Activated CD4-positive, alpha-beta T cell treated with anti-CD3 and anti-CD28 coated beads for 36 hours (primary cell): ENCODE measurements at regions not wholly inside any gene's neighbourhood (a gene's known extent, or its start where the extent isn't known, plus 50 kb on each side); places are given as distances from the start of the nearest gene placed in this dataset.

Experiments used
- ATAC-seq: fragments of 200-7000 bp; cut with Tn5 transposase; one replicate; pipeline ENCODE4 v1.10.0; 2021; ENCODE audit warnings: mild to moderate bottlenecking, moderate library complexity
- CTCF ChIA-PET: fragments of 350-600 bp; sonication (Branson Sonifier 250); formaldehyde crosslinking; loops from one replicate; lab custom pipeline; 2021; ENCODE audit warnings: antibody characterized with exemption; lab: Charles Lee
- POLR2A ChIA-PET: fragments of 350-600 bp; sonication (Branson Sonifier 250); formaldehyde crosslinking; loops from one replicate; lab custom pipeline; 2021; ENCODE audit warnings: antibody characterized with exemption, inconsistent platforms; lab: Charles Lee
- DNase-seq: peaks from one replicate; pipeline ENCODE4 v3.0.0-alpha.2; 2020
- H3K27ac Mint-ChIP-seq: one replicate; pipeline ENCODE4 v1.8.0; 2021; ENCODE audit warnings: mixed read lengths
- H3K27me3 Mint-ChIP-seq: one replicate; pipeline ENCODE4 v1.8.0; 2021; ENCODE audit warnings: mixed read lengths
- H3K36me3 Mint-ChIP-seq: one replicate; pipeline ENCODE4 v1.8.0; 2021; ENCODE audit warnings: low read depth, mixed read lengths
- H3K4me1 Mint-ChIP-seq: one replicate; pipeline ENCODE4 v1.8.0; 2021; ENCODE audit warnings: mixed read lengths
- H3K4me3 Mint-ChIP-seq: one replicate; pipeline ENCODE4 v1.8.0; 2021; ENCODE audit warnings: mild to moderate bottlenecking, moderate library complexity, mixed read lengths
- H3K9me3 Mint-ChIP-seq: one replicate; pipeline ENCODE4 v1.8.0; 2021; ENCODE audit warnings: low read depth, mixed read lengths
- intact Hi-C, 2 experiments: fragments of 100-400 bp; cut with DNase I in 1 of 2; cut with micrococcal nuclease in 1 of 2; formaldehyde crosslinking; loops; one replicate each; pipeline versions ENCODE4 v1.14.2 to v1.15.1; 2022 to 2024; cut with DNase I, micrococcal nuclease

DNA sequence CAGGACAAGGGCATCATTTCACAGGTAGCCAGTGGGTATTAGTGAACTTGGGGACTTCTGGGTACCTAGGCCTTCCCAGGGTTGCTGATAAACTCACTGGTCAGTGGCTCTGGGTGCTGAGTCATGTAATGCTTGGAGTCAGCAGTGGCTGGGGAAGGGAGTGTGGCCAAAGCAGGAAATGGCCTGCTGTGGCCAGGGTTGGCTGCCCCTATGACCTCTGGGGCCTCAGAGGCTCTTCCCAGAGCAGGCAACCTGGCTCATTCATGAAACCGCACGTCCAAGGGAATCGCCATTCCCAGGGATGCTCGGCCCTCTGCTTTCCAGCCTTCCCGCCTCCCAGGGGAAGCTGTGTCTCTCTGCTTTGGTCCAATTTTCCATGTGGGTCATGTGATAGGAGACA is 294.9 kb downstream of the DYSF start:
- H3K4me1 Mint-ChIP-seq = no peaks in the 10 kb centered on the region
- H3K9me3 Mint-ChIP-seq = peaks cover 3% of the 10 kb centered on the region
- DNase-seq = no peak
- intact Hi-C loops = no loop called here
- H3K36me3 Mint-ChIP-seq = no peaks in the 10 kb centered on the region
- POLR2A ChIA-PET = no interaction called here
- H3K4me3 Mint-ChIP-seq = no peak overlapping the region
- CTCF ChIA-PET = no interaction called here
- no peak for ATAC-seq
- H3K27me3 Mint-ChIP-seq = peaks cover 5% of the 10 kb centered on the region
- no peak overlapping the region for H3K27ac Mint-ChIP-seq

DNA sequence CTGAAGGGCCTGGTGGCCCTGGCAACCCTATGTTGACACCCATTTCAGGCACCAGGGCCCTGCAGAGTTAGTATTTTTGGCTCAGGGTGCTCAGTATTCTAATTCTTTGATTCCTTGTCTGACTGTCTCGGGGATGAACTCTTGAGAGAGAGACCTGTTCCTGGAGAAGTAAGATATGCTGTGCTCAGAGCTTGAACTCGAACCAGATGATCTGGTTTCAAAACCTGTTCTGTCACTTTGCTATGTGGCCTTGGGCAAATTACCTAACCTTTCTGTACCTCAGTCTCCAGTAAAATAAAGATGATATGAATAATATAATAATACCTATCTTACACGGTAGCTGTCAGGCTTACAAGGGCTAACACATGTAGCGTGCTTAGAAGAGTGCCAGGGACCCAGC is 294.2 kb downstream of the DYSF start:
- Mint-ChIP-seq H3K4me3 (no peak overlapping the region), H3K4me1 (no peaks in the 10 kb centered on the region), H3K27me3 (peaks cover 5% of the 10 kb centered on the region), H3K36me3 (no peaks in the 10 kb centered on the region), H3K27ac (no peak overlapping the region), H3K9me3 (peaks cover 3% of the 10 kb centered on the region)
- POLR2A ChIA-PET = no interaction called here
- DNase-seq = no peak
- CTCF ChIA-PET = no interaction called here
- intact Hi-C loops = no loop called here
- no peak for ATAC-seq

DNA sequence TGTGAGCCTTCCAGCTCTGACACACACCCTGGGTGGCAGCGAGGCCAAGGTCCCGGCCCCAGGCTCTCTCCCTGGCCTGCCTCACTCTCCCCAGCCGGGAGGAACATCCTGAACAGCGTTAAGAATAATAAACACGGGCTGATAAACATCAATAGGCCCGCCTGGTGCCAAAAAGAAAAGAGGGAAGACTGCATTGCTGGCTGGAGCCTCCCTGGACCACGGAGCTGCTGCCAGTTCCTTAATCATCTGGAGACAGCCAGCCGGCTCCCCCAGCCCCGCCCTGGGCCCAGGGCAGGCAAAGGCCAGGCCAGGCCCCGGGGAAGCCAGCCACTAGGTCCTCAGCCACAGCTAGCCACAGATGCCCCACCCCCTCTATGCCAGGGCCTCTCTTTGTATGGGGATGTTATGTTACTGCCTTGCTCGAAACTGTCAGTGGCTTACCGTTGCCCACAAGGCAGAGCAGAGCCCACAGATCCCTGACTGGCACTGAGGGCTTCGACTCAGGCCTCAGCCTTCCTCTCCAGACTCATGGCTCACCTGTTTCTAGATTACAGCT is 293.7 kb downstream of the DYSF start:
- no peak for DNase-seq
- Mint-ChIP-seq H3K36me3 (no peaks in the 10 kb centered on the region), H3K4me3 (no peak overlapping the region), H3K4me1 (no peaks in the 10 kb centered on the region), H3K27me3 (peaks cover 5% of the 10 kb centered on the region), H3K9me3 (peaks cover 2% of the 10 kb centered on the region), H3K27ac (no peak overlapping the region)
- CTCF ChIA-PET = no interaction called here
- intact Hi-C loops = no loop called here
- POLR2A ChIA-PET = no interaction called here
- ATAC-seq = no peak

DNA sequence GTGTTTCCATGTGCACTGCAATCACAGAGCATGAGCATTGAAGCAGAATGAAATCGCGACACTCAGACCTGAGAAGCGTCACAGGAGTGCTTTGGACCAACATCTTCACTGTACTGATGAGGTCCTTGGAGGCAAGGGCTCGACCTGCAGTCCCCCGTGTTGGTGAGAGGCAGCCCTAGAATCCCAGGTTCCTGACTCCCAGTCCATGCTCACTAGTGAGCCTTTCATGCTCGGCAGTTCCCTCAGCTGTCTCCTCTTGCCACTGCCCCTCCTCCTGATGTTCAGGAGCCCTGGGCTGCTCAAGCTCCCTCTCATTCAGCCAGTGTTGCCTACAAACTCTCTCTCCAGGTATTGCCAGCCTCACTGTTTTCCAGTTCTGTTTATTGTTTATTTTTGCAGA is 291.4 kb downstream of the DYSF start:
- Mint-ChIP-seq H3K36me3 (no peaks in the 10 kb centered on the region), H3K9me3 (no peaks in the 10 kb centered on the region), H3K27ac (no peak overlapping the region), H3K27me3 (no peaks in the 10 kb centered on the region), H3K4me3 (no peak overlapping the region), H3K4me1 (no peaks in the 10 kb centered on the region)
- ChIA-PET POLR2A (no interaction called here), CTCF (no interaction called here)
- intact Hi-C loops = no loop called here
- no peak for ATAC-seq
- DNase-seq = no peak

DNA sequence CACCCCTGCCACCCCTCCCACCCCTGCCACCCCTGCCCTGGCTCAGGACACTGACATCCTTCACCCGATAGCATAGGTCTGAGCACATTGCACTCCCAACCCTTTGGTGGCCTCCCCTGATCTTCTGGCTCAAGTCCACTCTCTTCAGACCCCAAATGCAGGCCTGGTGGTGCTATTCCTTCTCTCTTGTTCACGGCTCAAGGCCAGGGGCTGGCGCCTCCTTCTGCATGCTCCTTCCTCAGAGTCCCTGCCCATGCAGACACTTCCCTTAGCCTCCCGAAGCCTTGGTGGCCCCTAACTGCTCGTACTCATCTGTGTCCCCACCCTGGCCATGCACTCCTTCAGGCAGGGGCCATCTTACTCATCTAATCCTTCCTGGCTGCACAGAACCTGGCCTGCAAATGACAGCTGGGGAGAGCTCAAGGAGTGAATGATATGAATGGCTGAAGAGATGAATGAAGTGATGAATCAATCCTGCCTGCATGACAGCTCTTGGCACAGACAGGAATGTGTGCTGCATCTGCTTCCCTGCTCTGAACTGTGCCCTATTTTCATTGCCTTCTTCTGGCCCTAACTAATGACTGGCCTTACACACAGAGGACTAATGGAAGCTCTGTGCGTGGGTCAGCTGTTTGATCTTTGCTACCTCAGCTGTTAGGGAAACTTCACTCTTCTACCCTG is 290.8 kb downstream of the DYSF start:
- intact Hi-C loops = no loop called here
- H3K27ac Mint-ChIP-seq = no peak overlapping the region
- POLR2A ChIA-PET = no interaction called here
- CTCF ChIA-PET = no interaction called here
- no peaks in the 10 kb centered on the region for H3K4me1 Mint-ChIP-seq
- H3K27me3 Mint-ChIP-seq = no peaks in the 10 kb centered on the region
- H3K4me3 Mint-ChIP-seq = no peak overlapping the region
- DNase-seq = no peak
- no peak for ATAC-seq
- no peaks in the 10 kb centered on the region for H3K36me3 Mint-ChIP-seq
- H3K9me3 Mint-ChIP-seq = no peaks in the 10 kb centered on the region

DNA sequence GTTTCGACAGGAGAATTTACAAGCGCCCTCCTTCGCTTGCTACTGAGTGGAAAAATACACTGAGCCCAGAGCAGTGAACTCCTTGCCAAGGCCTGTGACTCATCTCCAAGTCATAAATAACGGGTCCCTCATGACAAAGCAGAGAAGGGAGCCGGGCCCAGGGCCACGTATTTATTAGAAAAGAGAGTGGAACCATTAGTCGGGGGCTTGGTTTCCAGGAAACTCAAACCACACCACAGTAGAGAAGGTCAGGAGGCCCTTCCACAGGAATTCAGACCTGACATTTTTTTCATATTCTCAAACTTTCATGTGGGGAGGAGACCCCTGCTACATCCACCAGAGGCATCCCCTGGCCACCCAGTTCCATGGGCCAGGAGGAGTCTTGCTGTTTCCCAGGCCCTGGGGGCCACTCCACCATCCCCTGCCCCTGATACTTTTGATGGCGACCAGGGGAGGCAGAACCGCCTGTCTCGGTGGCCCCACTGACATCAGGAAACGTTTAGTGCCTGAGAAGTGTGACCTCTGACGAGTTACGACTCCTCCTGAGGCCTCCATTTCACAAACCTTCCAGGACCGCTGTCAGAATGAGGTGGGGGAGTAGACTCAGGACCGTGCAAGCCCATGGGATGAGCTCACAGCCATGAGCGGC is 289.7 kb downstream of the DYSF start:
- H3K9me3 Mint-ChIP-seq = peaks cover 4% of the 10 kb centered on the region
- ATAC-seq (no peak), DNase-seq (no peak)
- no peak overlapping the region for H3K27ac Mint-ChIP-seq
- H3K4me3 Mint-ChIP-seq = no peak overlapping the region
- POLR2A ChIA-PET = no interaction called here
- H3K36me3 Mint-ChIP-seq = no peaks in the 10 kb centered on the region
- no peaks in the 10 kb centered on the region for H3K27me3 Mint-ChIP-seq
- CTCF ChIA-PET = no interaction called here
- intact Hi-C loops = no loop called here
- H3K4me1 Mint-ChIP-seq = no peaks in the 10 kb centered on the region

DNA sequence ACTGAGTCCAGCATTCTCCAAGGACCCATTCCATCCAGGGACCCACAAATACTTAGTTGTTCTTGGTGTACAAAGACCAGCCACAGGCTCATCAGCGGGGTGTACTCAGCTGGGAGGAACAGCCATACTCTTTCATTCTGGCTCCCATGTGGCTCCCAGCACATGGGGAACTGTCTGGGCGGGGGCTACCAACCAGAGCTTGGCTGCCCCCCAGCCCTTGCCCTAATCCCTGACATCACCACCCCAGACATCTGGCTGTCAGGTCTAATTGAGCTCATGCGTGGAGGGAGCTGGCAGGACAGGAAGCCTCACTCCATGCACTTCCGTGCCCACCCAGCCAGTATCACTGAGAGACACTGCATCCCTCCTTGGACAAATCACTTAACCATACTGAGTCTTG is 283.6 kb downstream of the DYSF start:
- DNase-seq (no peak), ATAC-seq (no peak)
- Mint-ChIP-seq H3K4me3 (no peak overlapping the region), H3K9me3 (peaks cover 4% of the 10 kb centered on the region), H3K36me3 (no peaks in the 10 kb centered on the region), H3K27me3 (peaks cover 12% of the 10 kb centered on the region), H3K4me1 (no peaks in the 10 kb centered on the region), H3K27ac (no peak overlapping the region)
- ChIA-PET CTCF (interaction anchor here (0.7 kb wide), 1 partner anchor 33 kb away, joined by 4 read pairs; no protein-coding TSS in a partner anchor), POLR2A (no interaction called here)
- intact Hi-C loops = no loop called here

DNA sequence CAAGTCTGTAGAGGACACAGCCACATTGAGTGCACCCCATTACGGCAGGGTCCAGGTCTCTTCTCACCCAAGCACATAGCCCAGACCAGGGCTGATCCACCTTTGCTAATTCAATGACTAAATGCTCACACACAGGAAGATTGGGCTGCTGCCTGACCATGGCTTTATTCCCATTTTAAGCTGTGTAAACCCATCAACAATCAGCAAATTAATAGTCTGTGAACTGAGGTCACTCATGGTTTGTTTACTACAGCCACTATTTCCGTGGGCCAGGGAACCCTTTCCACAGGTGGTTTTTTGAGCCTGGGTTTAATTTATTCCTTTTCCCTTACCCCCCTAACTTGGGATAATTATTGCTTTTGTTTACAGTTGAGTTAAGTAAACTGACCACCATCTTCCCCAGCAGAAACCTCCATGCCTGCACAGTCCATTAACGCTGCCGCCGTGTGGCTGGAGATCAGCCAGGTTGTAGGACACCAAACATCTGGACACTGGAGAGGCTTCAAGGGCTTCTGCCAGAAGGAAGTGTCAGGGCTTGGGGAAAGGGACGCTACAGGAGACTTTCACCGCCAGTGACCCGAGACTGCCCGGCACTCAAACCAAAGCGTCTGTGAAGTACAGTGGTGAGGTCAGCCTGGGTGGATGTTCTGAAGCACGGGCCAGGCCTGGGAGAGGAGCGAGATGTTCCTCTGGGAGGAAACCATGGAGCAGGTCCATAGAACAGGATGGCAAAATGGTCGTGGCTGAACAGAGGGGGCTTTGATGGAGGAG is 282.9 kb downstream of the DYSF start:
- Mint-ChIP-seq H3K27ac (no peak overlapping the region), H3K36me3 (no peaks in the 10 kb centered on the region), H3K4me1 (no peaks in the 10 kb centered on the region), H3K4me3 (no peak overlapping the region), H3K9me3 (peaks cover 4% of the 10 kb centered on the region), H3K27me3 (peaks cover 18% of the 10 kb centered on the region)
- DNase-seq = no peak
- CTCF ChIA-PET = interaction anchor here (0.9 kb wide), 1 partner anchor 9 kb away, joined by 3 read pairs; no protein-coding TSS in a partner anchor
- POLR2A ChIA-PET = no interaction called here
- no peak for ATAC-seq
- intact Hi-C loops = no loop called here
